Astrocyte (in vitro differentiated cells and primary cell): ENCODE measurements at regions not wholly inside any gene's neighbourhood (a gene's known extent, or its start where the extent isn't known, plus 50 kb on each side); places are given as distances from the start of the nearest gene placed in this dataset.
"Not testable (repeated sequence)": the region's sequence is repeated elsewhere in the genome, so short reads cannot be mapped to it uniquely, and the experiment has no call there.

Source experiments
- DNase-seq: peaks from one replicate; pipeline ENCODE4 v3.0.0-alpha.2; 2010; ENCODE audit warnings: low read depth
- FAIRE-seq: peaks from 2 replicates; lab custom pipeline; 2011; peaks lifted over from hg19 to GRCh38; lab: Jason Lieb, UNC
- H2AFZ ChIP-seq: 2 replicates; pipeline ENCODE4 v1.6.0; 2012; ENCODE audit warnings: low read depth, low read length, inconsistent platforms
- H3K27ac ChIP-seq: 2 replicates; pipeline ENCODE4 v1.5.1; 2011; ENCODE audit warnings: low read depth, low read length, inconsistent platforms
- H3K27me3 ChIP-seq: 2 replicates; pipeline ENCODE4 v1.6.0; 2011; ENCODE audit warnings: low read length, inconsistent platforms; ENCODE audit not compliant: insufficient read depth
- H3K36me3 ChIP-seq: 2 replicates; pipeline ENCODE4 v1.5.1; 2011; ENCODE audit warnings: low read length, inconsistent platforms; ENCODE audit not compliant: insufficient read depth
- H3K4me1 ChIP-seq: 2 replicates; pipeline ENCODE4 v1.5.1; 2011; ENCODE audit warnings: low read length, inconsistent platforms; ENCODE audit not compliant: insufficient read depth
- H3K4me2 ChIP-seq: 2 replicates; pipeline ENCODE4 v1.6.0; 2012; ENCODE audit warnings: low read length, inconsistent platforms
- H3K4me3 ChIP-seq: 2 replicates; pipeline ENCODE4 v1.5.1; 2011; ENCODE audit warnings: low read depth, mild to moderate bottlenecking, low read length, inconsistent platforms; ENCODE audit not compliant: insufficient read depth
- H3K79me2 ChIP-seq: 2 replicates; pipeline ENCODE4 v1.6.0; 2012; ENCODE audit warnings: mild to moderate bottlenecking, low read length, inconsistent platforms; ENCODE audit not compliant: insufficient read depth
- H3K9ac ChIP-seq: 2 replicates; pipeline ENCODE4 v1.6.0; 2012; ENCODE audit warnings: mild to moderate bottlenecking, low read length, inconsistent platforms
- H3K9me3 ChIP-seq: 2 replicates; pipeline ENCODE4 v1.5.1; 2012; ENCODE audit warnings: low read depth, mild to moderate bottlenecking, low read length, inconsistent platforms; ENCODE audit not compliant: insufficient read depth
- H4K20me1 ChIP-seq: 2 replicates; pipeline ENCODE4 v1.6.0; 2012; ENCODE audit warnings: low read length, inconsistent platforms; ENCODE audit not compliant: insufficient read depth
- H3K27ac Mint-ChIP-seq: one replicate; pipeline ENCODE4 v1.8.0; 2021; ENCODE audit warnings: mild to moderate bottlenecking, mixed read lengths; ENCODE audit not compliant: unreplicated experiment
- H3K27me3 Mint-ChIP-seq: one replicate; pipeline ENCODE4 v1.8.0; 2021; ENCODE audit warnings: low read depth, mixed read lengths; ENCODE audit not compliant: unreplicated experiment
- H3K36me3 Mint-ChIP-seq: one replicate; pipeline ENCODE4 v1.8.0; 2021; ENCODE audit warnings: low read depth, mixed read lengths; ENCODE audit not compliant: unreplicated experiment
- H3K4me1 Mint-ChIP-seq: one replicate; pipeline ENCODE4 v1.8.0; 2021; ENCODE audit warnings: low read depth, mixed read lengths; ENCODE audit not compliant: unreplicated experiment
- H3K4me3 Mint-ChIP-seq: one replicate; pipeline ENCODE4 v1.8.0; 2021; ENCODE audit warnings: mild to moderate bottlenecking, moderate library complexity, mixed read lengths; ENCODE audit not compliant: unreplicated experiment
- H3K9me3 Mint-ChIP-seq: one replicate; pipeline ENCODE4 v1.8.0; 2021; ENCODE audit warnings: mild to moderate bottlenecking, mixed read lengths; ENCODE audit not compliant: unreplicated experiment
- CTCF ChIP-seq: IDR thresholded peaks from 2 replicates; pipeline ENCODE4 v1.5.1; 2011; ENCODE audit warnings: low read depth, mild to moderate bottlenecking, inconsistent platforms, low read length, moderate library complexity; ENCODE audit not compliant: insufficient read depth
- EZH2 ChIP-seq: IDR thresholded peaks from 2 replicates; pipeline ENCODE4 v1.6.1; 2012; ENCODE audit warnings: mild to moderate bottlenecking, low read length, inconsistent platforms; ENCODE audit not compliant: insufficient read depth

- Mint-ChIP-seq H3K4me3 (no peak overlapping the region), H3K36me3 (peaks cover 6% of the 10 kb centered on the region), H3K27me3 (no peaks in the 10 kb centered on the region), H3K27ac (no peak overlapping the region), H3K9me3 (no peaks in the 10 kb centered on the region), H3K4me1 (peaks cover 15% of the 10 kb centered on the region)
- peaks cover 7% of the 10 kb centered on the region for H3K4me1 ChIP-seq
- TF ChIP-seq EZH2 (no peak), CTCF (no peak)
- H3K27ac ChIP-seq = no peak overlapping the region
- DNase-seq = peak; percentile 22
- H4K20me1 ChIP-seq = peaks cover 49% of the 10 kb centered on the region
- H3K9ac ChIP-seq = no peak overlapping the region
- FAIRE-seq = no peak
- H3K27me3 ChIP-seq = no peaks in the 10 kb centered on the region
- no peak overlapping the region for H2AFZ ChIP-seq
- peaks cover 2% of the 10 kb centered on the region for H3K36me3 ChIP-seq
- H3K79me2 ChIP-seq = peaks cover 84% of the 10 kb centered on the region
- no peaks in the 10 kb centered on the region for H3K9me3 ChIP-seq
- H3K4me2 ChIP-seq = no peak overlapping the region
- no peak overlapping the region for H3K4me3 ChIP-seq
These were observed 120.6 kb downstream of the TANC2 start for GRCh38 chr17:63086483-63087185.

GRCh38 chr17:63090358-63091114 is 124.5 kb downstream of the TANC2 start:
- not testable (repeated sequence) for H3K27ac Mint-ChIP-seq, H3K4me1 Mint-ChIP-seq, FAIRE-seq, H3K4me1 ChIP-seq, H3K9me3 Mint-ChIP-seq, H3K27ac ChIP-seq, H3K4me3 Mint-ChIP-seq, H3K9ac ChIP-seq, H3K4me3 ChIP-seq, H3K27me3 ChIP-seq, H3K27me3 Mint-ChIP-seq, H3K4me2 ChIP-seq, H2AFZ ChIP-seq, H3K9me3 ChIP-seq, DNase-seq, H3K36me3 ChIP-seq
- Histone ChIP-seq H4K20me1 (peaks cover 47% of the 10 kb centered on the region), H3K79me2 (peaks cover 87% of the 10 kb centered on the region)
- peaks cover 10% of the 10 kb centered on the region for H3K36me3 Mint-ChIP-seq

- peaks cover 87% of the 10 kb centered on the region for H3K79me2 ChIP-seq
- not testable (repeated sequence) for H3K36me3 ChIP-seq, H3K27ac Mint-ChIP-seq, DNase-seq, H2AFZ ChIP-seq, H3K4me3 Mint-ChIP-seq, H3K27me3 ChIP-seq, H3K36me3 Mint-ChIP-seq, H3K4me1 Mint-ChIP-seq, H3K4me3 ChIP-seq, FAIRE-seq, H3K27me3 Mint-ChIP-seq, H3K9ac ChIP-seq, H3K9me3 Mint-ChIP-seq, H3K9me3 ChIP-seq, H3K27ac ChIP-seq, H3K4me2 ChIP-seq, H3K4me1 ChIP-seq
- H4K20me1 ChIP-seq = peaks cover 39% of the 10 kb centered on the region
These were observed 125.9 kb downstream of the TANC2 start for GRCh38 chr17:63091909-63092308.
